Panc1 (cell line): ENCODE measurements at regions not wholly inside any gene's neighbourhood (a gene's known extent, or its start where the extent isn't known, plus 50 kb on each side); places are given as distances from the start of the nearest gene placed in this dataset.

Experiments
- ATAC-seq: fragments of 200-7000 bp; cut with Tn5 transposase; 2 replicates; pipeline ENCODE4 v1.9.1; 2020; ENCODE audit warnings: mild to moderate bottlenecking, moderate library complexity
- BruUV-seq: library from RNA; stranded (reverse); fragments of 400-500 nt; replicated peaks from 2 replicates; lab custom pipeline; 2021; lab: Mats Ljungman, UMichigan
- CTCF ChIA-PET: fragments of 300-600 bp; sonication (Branson Sonifier 250); formaldehyde crosslinking; loops from one replicate; lab custom pipeline; 2022; ENCODE audit warnings: antibody characterized with exemption; lab: Charles Lee
- POLR2A ChIA-PET: fragments of 300-600 bp; sonication (Branson Sonifier 250); formaldehyde crosslinking; loops from one replicate; lab custom pipeline; 2022; ENCODE audit warnings: antibody characterized with exemption; lab: Charles Lee
- DNase-seq: peaks from one replicate; pipeline ENCODE4 v3.0.0-alpha.2; 2010; ENCODE audit warnings: low read depth, low spot score
- H3K27ac ChIP-seq: 2 replicates; pipeline ENCODE4 v1.5.1; 2011; ENCODE audit warnings: mild to moderate bottlenecking, low read length, inconsistent platforms
- H3K27me3 ChIP-seq: fragments of 200-500 bp; sonication (Bioruptor generic); 2 replicates; pipeline ENCODE4 v1.6.0; 2014; ENCODE audit warnings: low read length, inconsistent platforms; ENCODE audit not compliant: control insufficient read depth, insufficient read depth
- H3K36me3 ChIP-seq: fragments of 200-500 bp; sonication (Bioruptor generic); 2 replicates; pipeline ENCODE4 v1.5.1; 2014; ENCODE audit warnings: inconsistent platforms, mild to moderate bottlenecking, low read length, moderate library complexity; ENCODE audit not compliant: control insufficient read depth, insufficient read depth
- H3K4me1 ChIP-seq: 2 replicates; pipeline ENCODE4 v1.5.1; 2011; ENCODE audit warnings: inconsistent platforms, mild to moderate bottlenecking, low read length, moderate library complexity; ENCODE audit not compliant: control insufficient read depth, insufficient read depth
- H3K4me3 ChIP-seq, 2 experiments: 2 replicates each; pipeline ENCODE4 v1.5.1; 2011 to 2012; ENCODE audit warnings: low read depth in 2 of 2, low read length in 2 of 2, mild to moderate bottlenecking in 2 of 2, inconsistent platforms in 1 of 2, moderate library complexity in 1 of 2
- H3K9me3 ChIP-seq: fragments of 200-500 bp; sonication (Bioruptor generic); 2 replicates; pipeline ENCODE4 v1.5.1; 2014; ENCODE audit warnings: low read depth, mild to moderate bottlenecking, inconsistent platforms, low read length, moderate library complexity; ENCODE audit not compliant: control insufficient read depth, insufficient read depth
- CTCF ChIP-seq: fragments of 450-650 bp; IDR thresholded peaks from 2 replicates; pipeline ENCODE4 v1.5.1; 2017; ENCODE audit warnings: mild to moderate bottlenecking
- POLR2AphosphoS5 ChIP-seq: IDR thresholded peaks from 2 replicates; pipeline ENCODE4 v1.6.1; 2012; ENCODE audit warnings: mild to moderate bottlenecking, low read depth, low read length, moderate library complexity
- REST ChIP-seq, 2 experiments: IDR thresholded peaks; 2 replicates each; pipeline ENCODE4 v1.6.1; 2011 to 2012; ENCODE audit warnings: low read depth in 2 of 2, control low read depth in 1 of 2, low read length in 1 of 2, mild to moderate bottlenecking in 1 of 2, moderate library complexity in 1 of 2; ENCODE audit not compliant: insufficient read depth in 1 of 2
- SIN3A ChIP-seq: IDR thresholded peaks from 2 replicates; pipeline ENCODE4 v1.6.1; 2012; ENCODE audit warnings: low read depth, mild to moderate bottlenecking, low read length, moderate library complexity, borderline replicate concordance; ENCODE audit not compliant: insufficient read depth
- TCF7L2 ChIP-seq: IDR thresholded peaks from 2 replicates; pipeline ENCODE4 v1.6.1; 2011; ENCODE audit warnings: mild to moderate bottlenecking, low read depth, low read length, inconsistent platforms
- in situ Hi-C: cut with HindIII; loops from 2 replicates; pipeline ENCODE4 v1.10.0; 2016; ENCODE audit warnings: low sequenced_read_pairs, low pct_unique_long_range_greater_than_20kb
- intact Hi-C: fragments of 100-400 bp; cut with micrococcal nuclease; formaldehyde crosslinking; loops from one replicate; pipeline ENCODE4 v1.10.0; 2022; ENCODE audit not compliant: unreplicated experiment

GRCh38 chr18:38007676-38008330 is 442.2 kb upstream of the CELF4 start:
- in situ Hi-C loops (no loop called here), intact Hi-C loops (no loop called here)
- Histone ChIP-seq H3K36me3 (no peaks in the 10 kb centered on the region), H3K27ac (no peak overlapping the region), H3K9me3 (no peaks in the 10 kb centered on the region), H3K4me3 (no peak overlapping the region), H3K27me3 (no peaks in the 10 kb centered on the region), H3K4me1 (no peaks in the 10 kb centered on the region)
- no TSS peak for BruUV-seq
- TF ChIP-seq REST (IDR thresholded peaks at IDR 0.05; ENCODE audit: insufficient read depth in 1 of 2, low read depth in 2 of 2, low read length in 1 of 2), result no peak
- no peak for TF ChIP-seq TCF7L2
- no peak for TF ChIP-seq CTCF
- TF ChIP-seq POLR2AphosphoS5, result no peak
- no peak for TF ChIP-seq SIN3A
- no peak for ATAC-seq
- ChIA-PET CTCF (no interaction called here), POLR2A (no interaction called here)
- no peak for DNase-seq

GRCh38 chr18:38007026-38007425 is 441.4 kb upstream of the CELF4 start:
- H3K9me3 ChIP-seq, result no peaks in the 10 kb centered on the region
- ATAC-seq (no peak), DNase-seq (no peak)
- ChIA-PET POLR2A (no interaction called here), CTCF (no interaction called here)
- in situ Hi-C loops (no loop called here), intact Hi-C loops (no loop called here)
- no peaks in the 10 kb centered on the region for H3K4me1 ChIP-seq
- H3K36me3 ChIP-seq, result no peaks in the 10 kb centered on the region
- no peak for TF ChIP-seq TCF7L2
- TF ChIP-seq REST (IDR thresholded peaks at IDR 0.05; ENCODE audit: insufficient read depth in 1 of 2, low read depth in 2 of 2, low read length in 1 of 2), result no peak
- no peak for TF ChIP-seq CTCF
- no peak for TF ChIP-seq POLR2AphosphoS5
- no peak for TF ChIP-seq SIN3A
- no peak overlapping the region for H3K4me3 ChIP-seq
- no peaks in the 10 kb centered on the region for H3K27me3 ChIP-seq
- BruUV-seq, result no TSS peak
- H3K27ac ChIP-seq, result no peak overlapping the region
